Activated CD4-positive, alpha-beta T cell treated with anti-CD3 and anti-CD28 coated beads, Interleukin-2, Interleukin-6, amounts not matched to agents 100 ng/mL and 50 ng/mL, durations not matched to agents 16 hours and 8 hours (primary cell): ENCODE measurements at regions not wholly inside any gene's neighbourhood (a gene's known extent, or its start where the extent isn't known, plus 50 kb on each side); places are given as distances from the start of the nearest gene placed in this dataset.
"Not testable (repeated sequence)": the region's sequence is repeated elsewhere in the genome, so short reads cannot be mapped to it uniquely, and the experiment has no call there.

Experiments
- DNase-seq: peaks from one replicate; pipeline ENCODE4 v3.0.0-alpha.2; 2020

DNA sequence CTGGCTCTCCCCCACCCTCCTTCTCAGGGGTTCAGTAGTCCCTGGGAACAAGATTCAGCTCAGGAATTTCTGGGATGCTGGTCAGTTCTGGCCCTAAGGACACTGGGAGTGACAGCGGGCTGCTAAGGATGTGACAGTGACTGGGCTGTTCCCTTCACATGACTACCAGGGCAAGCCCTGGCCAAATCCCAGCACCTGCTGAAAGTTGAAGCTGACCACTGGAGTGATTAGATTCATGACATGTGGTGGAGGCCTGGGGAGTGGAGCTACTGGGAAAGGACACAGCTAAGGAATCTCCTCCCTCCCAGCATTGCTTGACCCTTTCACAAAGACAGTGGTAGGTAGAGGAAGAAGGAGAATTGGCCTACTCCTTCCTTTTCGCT is 204.9 kb downstream of the DAD1 start:
- DNase-seq = no peak

DNA sequence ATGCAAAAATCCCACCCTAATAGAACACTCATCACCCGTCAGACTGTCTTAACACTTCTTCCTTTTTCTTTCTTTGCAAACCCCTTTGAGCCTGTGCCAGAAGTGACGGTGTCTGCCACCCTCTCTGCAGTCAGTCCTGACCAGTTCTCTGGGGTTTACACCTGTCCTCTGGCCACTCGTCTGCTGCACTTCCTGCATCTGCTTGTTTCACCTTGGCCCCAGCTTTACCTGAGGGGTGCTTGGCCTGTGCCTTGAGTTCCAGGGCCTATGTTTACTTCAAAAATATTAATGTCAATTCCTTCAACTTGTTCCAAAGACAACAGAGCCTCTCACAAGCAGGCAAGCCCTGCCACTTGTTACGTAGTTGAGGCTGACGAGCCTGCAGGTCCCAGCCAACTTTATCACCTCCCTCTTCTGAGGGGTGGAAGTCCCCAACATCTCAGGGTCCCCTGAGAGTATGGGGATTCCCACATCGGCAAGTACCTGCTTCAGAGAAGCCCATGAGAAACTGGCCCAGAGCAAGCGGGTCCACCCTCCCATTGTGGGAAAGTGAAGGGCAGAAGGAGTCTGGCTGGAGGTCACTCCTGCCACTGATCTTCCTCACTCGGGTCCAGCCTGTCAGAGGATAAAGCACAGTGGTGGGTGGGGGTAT is 205.4 kb downstream of the DAD1 start:
- DNase-seq = no peak

DNA sequence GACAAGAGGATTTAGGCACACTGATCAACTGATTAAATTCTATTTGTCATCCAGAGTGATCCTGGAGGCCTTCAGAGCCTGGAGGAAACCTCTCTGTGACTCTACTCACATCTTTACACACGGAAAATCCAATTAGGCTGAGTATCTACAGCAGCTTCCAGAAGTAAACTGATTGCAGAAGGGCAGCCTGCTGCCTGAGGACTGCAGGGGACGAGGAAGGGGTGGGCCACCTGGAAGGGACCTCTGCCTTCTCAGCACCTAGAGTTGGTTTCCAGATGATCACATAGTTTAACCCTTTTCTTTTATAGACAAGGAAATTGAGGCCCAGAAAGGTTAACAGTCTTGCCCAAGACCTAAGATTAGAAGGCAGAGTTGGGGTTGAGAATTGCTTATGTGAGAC is 206.1 kb downstream of the DAD1 start:
- no peak for DNase-seq

DNA sequence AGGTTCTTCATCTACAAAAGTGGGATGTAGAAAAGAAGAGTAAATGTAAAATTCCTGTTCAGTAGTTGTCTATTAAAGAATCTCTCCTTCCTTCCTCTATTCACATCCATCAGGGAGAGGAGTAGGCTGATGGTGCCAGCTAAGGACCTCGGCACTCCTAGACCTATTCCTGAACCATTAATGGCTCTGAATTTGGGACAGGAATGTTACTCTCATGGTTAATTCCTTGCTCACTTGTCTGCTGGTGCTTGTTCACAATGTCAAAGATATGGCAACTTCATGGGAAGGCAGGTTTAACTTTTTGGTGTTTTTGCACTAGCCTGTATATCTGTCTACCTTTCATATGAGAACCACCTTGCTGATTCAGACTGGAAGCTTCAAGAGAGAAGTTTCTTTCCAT is 206.6 kb downstream of the DAD1 start:
- no peak for DNase-seq

DNA sequence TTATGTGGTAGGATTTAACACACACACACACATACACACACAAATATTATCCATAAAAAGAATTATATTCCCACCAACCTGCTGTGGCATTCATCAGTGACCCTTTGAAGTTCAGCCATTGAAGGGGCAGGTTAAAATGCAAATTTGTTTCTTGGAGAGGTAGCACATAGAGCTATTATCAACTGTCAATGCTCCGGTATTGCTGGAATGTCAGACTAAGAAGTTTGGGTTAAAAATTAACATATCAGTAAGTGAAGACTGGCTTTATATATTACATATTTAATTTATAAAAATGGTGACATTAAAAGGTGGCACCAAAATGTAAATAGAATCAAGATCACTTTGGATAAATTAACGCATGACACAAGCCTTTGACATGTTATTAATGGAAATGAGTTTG is 207.3 kb downstream of the DAD1 start:
- DNase-seq = no peak

DNA sequence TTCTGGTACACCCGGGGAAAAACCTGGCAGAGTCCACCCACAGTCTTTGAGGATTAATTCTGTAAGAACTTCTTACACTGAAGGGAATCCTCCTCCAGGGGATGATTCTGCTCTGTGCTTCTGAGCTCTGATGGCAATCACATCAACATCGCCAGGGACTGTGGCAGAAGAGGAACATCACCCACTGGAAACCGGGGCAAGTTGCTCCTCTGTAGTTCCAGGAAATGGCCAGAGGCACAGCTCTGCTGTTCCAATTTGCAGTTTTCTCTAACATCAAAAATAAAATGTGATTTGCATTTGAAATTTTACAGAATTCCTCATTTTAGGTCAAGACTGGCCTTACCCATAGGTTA is 207.6 kb downstream of the DAD1 start:
- no peak for DNase-seq

DNA sequence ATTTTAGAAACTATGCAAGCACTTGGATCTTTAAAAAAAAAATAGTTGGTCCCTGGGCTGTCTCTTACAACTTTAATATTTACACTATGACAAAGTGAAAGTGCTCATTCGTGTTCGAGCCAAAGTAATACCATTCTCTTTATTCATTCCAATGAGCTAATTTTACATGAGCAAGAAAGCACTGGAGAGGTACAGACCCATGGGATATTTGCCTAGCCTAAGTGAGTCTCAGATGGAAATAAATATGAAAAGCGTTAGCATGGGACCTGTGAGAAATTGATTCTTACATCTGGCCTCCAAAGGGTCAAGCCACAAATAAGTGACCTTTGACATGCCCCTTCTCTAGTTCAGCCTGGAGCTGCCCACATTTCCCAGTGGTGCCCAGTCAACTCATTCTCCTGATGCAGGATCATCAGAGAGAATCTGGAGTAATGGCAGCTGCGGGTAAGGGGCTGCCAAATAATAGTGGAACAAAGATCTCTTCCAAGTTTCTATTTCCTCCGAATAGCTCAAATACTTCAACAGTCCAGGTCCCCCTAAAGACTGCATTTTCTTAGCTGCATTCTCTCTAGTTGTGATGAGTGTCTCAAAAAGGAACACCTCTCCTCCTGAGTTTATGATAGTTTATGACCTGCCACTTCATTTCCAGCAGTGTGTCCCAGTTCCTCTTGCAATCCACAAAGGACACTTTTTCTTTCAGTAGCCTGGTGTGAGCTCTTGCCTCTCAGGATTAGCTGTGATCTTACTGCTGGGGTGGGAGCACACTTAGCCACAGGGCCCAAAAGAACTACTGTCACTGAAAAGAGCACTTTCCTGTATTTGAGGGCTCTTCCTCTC is 208.2 kb downstream of the DAD1 start:
- DNase-seq = no peak

DNA sequence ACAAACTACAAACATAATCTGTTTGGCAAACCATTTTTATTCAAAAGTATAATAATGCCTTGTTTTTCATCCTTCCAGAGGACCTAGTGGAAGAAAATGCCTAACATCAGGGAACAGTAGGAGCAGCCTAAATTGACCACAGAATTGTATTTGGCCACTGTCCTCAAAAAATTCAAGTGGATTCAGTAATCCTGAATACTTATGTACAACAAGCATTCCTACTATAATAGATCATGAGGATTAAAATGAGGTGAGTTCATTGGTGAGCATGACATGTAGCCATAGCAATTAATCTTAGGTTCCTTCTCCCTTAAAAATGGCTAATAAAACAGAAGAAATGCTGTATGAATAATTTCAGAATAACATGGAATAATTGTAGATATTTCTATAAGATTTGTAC is 209.3 kb downstream of the DAD1 start:
- DNase-seq = no peak

DNA sequence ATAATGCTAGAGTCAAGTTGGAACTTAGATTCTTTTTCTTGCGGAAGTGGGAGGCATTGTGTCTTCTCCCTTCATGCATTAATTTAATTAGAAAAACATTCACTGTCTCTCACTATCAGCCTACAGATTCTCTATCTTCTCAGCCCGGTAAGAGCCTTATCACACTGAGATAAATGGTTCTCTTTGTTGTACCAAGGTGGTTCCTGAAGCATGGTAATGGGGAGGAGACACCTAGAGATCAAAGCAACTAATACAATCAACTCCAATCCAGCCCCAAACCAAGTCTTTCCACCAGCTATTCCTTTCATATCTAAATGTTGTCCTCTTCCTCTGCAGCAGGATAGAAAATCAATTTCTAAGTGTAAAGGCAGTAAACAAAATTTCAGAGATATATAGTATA is 210.8 kb downstream of the DAD1 start:
- DNase-seq = no peak

DNA sequence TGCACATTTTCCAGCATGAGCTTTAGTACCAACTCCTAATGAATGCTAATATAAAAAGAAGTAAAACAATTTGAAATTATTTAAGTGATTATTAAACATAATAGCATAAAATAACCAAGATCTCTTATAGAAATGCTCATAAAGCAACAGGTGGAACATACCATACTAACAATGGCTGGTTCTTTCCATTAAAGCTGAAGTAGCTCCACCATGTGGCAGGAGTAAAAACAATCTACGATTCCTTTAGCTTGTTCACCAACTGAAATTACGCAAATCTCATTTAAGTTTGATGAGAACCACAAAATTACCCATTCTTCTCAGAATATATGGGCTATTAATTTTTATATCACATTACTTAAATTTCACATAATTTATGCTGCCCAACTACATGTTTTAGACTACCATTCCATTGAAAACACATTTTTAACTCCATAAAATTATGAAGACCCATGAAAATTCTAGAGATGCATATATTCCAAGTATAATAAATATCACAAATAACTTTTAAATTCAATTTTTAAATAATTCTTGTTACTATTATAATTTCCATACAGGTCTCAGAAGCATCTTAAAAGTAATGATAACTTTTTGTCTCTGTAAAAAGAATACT is 213.6 kb downstream of the DAD1 start:
- DNase-seq = no peak

DNA sequence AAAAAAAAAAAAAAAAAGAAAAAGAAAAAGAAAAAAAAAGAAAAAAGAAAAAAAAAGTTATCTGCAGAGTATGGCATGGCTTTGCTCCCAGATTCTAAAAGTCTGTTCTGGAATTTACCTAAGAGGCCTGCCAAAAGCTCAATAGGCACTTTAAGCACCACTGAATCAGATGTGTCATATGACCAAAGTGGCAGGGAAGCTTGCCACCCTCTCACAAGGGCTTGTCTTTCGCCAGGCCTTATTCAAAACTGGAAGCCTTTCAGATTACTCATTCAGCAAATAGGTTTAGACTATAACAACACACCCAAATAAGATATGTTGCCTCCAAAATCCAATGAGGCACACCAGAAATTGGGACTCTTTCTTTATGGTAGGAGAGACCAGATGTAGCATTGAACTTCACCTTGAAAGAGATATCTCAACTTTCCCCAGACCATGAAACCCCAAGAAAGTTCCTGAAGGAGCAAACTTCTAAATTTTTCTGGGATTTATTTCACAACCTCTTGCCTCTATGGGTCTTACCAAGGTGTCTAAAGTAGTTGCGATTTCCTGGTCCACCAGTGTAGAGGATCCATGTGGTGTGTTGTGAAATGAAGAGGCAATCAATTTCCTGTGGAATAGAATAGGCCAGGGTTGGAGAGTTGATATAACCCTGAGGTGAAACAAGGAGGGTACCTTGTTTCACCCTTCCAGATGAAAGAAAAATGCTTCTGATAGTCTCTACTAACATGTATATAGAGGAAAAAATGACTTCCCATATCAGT is 218.8 kb downstream of the DAD1 start:
- no peak for DNase-seq

DNA sequence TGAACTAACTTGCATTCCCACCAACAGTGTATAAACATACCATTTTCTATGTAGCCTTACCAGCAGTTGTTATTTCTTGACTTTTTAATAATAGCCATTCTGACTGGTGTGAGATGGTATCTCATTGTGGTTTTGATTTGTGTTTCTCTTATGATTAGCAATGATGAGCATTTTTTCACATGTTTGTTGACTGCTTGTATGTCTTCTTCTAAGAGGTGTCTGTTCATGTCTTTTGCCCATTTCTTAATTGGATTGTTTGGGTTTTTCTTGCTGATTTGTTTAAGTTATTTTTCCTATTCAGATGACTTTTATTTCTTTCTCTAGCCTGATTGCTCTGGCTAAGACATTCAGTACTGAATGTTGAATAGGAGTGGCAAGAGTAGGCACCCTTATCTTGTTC is 230.3 kb downstream of the DAD1 start:
- no peak for DNase-seq

DNA sequence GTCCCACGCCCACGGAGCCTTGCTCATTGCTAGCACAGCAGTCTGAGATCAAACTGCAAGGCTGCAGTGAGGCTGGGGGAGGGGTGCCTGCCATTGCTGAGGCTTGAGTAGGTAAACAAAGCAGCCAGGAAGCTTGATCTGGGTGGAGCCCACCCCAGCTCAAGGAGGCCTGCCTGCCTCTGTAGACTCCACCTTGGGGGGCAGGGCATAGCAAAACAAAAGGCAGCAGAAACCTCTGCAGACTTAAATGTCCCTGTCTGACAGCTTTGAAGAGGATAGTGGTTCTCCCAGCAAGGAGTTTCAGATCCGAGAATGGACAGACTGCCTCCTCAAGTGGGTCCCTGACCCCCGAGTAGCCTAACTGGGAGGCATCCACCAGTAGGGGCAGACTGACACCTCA is 239.7 kb downstream of the DAD1 start:
- DNase-seq = not testable (repeated sequence)

DNA sequence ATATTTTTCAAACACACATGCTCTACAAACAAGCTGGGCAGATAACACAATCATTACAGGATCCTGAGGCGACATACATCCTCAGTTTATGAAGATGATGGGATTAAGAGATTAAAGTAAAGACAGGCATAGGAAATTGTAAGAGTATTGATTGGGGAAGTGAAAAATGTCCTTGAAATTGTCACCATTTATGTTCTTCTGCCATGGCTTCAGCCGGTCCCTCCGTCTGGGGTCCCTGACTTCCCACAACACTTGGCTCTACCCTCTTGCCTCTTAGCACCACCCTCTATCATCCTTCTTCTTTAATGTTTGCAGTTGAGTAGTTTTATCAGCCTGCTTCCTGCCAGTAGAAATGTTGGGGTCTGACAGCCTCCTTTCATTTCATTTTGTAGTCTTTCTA is 244.4 kb downstream of the DAD1 start:
- DNase-seq = no peak

DNA sequence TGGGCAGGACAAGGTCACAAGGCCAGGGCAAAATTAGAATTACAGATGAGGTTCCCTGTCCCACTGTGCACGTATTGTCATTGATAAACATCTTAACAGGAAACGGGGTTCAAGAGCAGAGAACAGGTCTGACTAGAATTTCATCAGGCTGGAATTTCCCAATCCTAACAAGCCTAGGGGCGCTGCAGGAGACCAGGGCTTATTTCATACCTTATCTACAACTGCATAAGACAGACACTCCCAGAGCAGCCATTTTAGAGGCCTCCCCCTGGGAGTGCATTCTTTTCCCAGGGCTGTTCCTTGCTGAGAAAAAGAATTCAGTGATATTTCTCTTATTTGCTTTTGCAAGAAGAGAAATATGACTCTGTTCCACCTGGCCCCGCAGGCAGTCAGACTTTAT is 244.8 kb downstream of the DAD1 start:
- DNase-seq = not testable (repeated sequence)

DNA sequence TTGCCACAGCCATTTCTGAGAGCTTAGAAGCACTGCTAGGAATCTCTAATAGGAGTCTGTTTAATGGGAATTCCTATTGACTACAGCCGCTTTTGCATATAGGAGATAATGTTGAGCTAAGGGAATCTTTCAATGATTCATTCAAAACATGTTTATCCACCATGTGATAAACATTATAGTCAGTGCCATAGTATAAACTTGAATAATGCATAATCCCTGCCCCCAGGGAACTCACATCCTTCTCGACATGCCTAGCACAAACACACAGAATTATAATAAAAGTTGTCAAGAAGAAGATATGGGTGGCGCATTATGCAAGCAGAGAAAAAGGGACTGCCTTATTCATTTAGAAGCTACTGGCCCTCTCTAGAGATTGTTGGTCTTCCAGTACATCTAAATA is 248.0 kb downstream of the DAD1 start:
- no peak for DNase-seq

DNA sequence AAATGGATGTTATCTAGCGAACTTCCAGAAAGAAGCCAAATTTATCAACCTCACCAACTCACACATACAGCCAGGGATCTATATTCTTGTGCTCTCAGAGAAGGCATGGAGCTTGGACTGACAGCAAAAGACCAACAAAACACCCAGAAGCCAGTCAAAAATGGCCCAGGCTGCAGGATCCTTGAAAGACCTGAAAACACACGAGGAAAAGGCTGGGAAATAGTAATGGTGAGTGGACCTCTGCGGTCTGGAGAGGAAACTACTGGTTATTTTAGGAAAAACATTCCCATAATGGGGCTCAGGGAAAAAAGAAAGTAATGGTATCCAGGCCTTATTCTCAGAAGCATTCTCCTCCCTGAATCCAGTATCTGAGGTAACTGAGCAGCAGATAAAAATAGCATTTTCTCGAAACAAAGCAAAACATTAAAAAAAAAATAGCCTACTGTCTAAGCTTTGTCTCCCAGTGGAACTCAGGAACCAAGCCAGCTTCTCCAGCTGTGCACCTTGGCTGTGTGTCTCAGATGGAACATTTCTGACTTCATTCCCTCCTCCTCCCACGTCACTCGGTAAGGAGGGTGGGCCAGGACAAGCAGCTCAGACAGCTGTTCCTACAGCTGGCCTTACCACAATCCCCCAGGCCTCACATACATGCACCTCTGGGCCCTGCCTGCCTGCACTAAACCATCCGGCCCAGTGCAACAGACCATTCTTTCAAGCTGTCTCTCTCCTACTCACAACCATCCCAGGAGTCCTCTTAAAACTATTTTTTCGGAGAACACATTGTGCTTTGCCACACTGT is 249.9 kb downstream of the DAD1 start:
- no peak for DNase-seq

DNA sequence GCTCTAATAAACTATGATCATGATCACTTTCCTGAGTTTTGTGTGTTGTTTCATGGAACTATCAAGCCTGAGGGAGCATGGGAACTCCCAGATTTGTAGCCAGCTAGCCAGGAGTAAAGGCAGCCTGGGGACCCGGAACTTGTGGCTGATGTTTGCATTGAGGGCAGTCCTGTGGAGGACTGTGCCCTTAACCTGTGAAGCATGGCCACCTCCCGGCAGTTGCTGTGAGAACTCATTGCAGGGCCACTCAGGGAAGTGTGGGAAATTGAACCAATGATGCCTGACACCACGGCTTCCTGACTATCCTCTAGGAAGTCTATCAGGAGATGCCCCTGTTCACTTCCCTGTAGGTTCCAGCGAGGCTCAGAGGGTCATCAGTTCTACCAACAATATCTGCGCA is 250.6 kb downstream of the DAD1 start:
- no peak for DNase-seq

DNA sequence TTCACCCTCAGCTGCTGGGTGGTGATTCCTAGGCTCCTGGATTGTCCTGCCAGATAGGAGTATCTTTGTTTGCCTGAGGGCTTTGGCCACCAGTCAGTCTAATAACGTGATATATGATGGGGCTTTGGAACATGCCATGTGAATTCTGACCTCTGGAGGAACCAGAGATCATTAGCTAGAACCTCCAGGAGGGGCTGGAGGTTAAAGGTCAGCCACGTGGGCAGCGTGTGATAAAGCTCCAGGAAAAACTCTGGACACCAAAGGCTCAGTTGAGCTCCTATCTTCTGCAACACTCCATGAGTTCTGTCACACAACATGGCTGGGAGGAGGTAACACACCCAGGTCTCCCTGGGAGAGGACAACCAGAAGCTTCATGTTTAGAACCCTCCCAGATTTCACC is 251.1 kb downstream of the DAD1 start:
- DNase-seq = no peak

DNA sequence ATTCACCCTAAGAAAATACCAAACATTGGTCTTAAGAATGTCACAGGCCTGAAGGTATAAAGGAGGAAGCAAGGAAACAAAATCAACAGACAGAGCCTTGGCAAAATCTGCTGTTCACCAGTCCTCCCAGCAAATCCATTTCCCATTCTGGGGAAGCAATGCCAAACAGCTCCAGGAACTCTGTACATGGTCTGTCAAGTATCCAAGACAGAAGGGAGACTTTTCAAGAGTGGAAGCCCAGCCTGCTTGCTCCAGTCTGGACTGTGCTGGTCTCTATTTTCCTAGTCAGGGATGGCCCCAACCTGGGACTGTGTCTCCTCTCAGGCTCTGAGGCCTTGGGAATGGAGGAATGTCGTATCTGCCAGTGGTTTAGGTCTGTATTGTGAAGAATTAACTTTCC is 251.5 kb downstream of the DAD1 start:
- DNase-seq = no peak

DNA sequence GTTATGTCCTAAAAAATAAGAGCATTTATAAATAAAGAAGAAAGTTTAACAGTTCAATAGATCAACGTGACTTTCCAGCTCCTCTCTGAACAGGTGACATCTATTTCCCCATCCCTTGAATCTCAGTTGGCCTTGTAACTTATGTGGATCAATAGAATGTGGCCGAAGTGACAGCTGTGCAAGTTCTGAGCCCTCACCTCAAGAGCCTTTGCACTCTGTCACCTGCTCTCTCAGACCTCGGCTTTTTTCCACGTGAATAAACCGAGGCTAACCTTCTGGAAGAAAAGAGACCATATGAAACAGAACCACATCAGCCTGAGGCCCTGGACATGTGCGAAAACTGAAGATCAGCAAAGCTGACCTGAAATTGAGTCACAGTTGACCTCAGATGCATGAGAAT is 253.0 kb downstream of the DAD1 start:
- no peak for DNase-seq

DNA sequence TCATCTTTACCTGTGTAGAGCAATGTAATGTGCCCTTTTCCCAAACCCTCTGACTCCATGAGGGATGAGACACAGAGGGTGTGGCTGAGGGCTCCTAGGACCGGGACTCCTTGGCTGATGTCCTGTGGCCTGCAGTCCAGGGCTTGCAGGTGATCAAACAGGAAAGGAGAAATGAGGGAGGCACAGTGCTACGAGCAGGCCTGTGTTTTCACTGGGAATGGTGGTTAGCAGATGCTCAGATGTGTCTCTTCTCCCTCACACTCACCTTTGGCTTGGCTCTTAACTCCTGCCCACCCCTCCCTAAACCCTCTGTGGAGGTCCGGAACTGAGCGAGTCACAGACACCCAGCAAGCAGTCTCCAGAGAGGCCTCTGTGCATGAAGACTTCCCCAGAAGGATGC is 254.4 kb downstream of the DAD1 start:
- no peak for DNase-seq

DNA sequence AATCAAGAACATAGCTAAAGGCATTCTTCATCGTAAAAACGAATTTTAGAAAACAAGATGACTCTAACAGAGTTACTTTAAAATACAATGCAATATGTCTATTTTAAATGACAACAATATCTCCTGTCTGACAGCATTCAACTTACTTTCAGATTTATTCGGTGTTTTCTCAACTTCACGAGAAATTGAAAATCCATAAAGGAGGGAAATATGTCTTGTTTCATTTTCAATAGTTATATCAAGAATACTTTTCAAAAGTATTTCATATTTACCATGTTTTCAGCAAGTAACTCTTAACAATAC is 254.8 kb downstream of the DAD1 start:
- no peak for DNase-seq
